PFSK-1 (cell line): ENCODE measurements at regions not wholly inside any gene's neighbourhood (a gene's known extent, or its start where the extent isn't known, plus 50 kb on each side); places are given as distances from the start of the nearest gene placed in this dataset.

ENCODE experiments used
- FOXP2 ChIP-seq: optimal IDR thresholded peaks from 2 replicates; pipeline ENCODE3; 2011; ENCODE audit warnings: borderline replicate concordance, control low read depth, inconsistent platforms; ENCODE audit not compliant: insufficient read depth; ENCODE audit errors: extremely low read length, extremely low read depth
- POLR2AphosphoS5 ChIP-seq: IDR thresholded peaks from 2 replicates; pipeline ENCODE4 v1.6.1; 2012; ENCODE audit warnings: low read depth, mild to moderate bottlenecking, control low read depth, low read length, moderate library complexity
- REST ChIP-seq, 2 experiments: IDR thresholded peaks; 2 replicates each; pipeline versions ENCODE4 v1.6.1 to v1.8.0; 2011 to 2012; ENCODE audit warnings: low read depth in 2 of 2, low read length in 2 of 2, control low read depth in 1 of 2, inconsistent platforms in 1 of 2, mild to moderate bottlenecking in 1 of 2, moderate library complexity in 1 of 2; ENCODE audit not compliant: insufficient read depth in 1 of 2
- SIN3A ChIP-seq: IDR thresholded peaks from 2 replicates; pipeline ENCODE4 v1.6.1; 2012; ENCODE audit warnings: mild to moderate bottlenecking, low read length, moderate library complexity, borderline replicate concordance; ENCODE audit not compliant: insufficient read depth
- TAF1 ChIP-seq: IDR thresholded peaks from 2 replicates; pipeline ENCODE4 v1.6.1; 2012; ENCODE audit warnings: low read length, control low read depth, borderline replicate concordance; ENCODE audit not compliant: insufficient read depth

GRCh38 chr7:42745357-42746059 is 166.4 kb downstream of the C7orf25 start:
- TF ChIP-seq TAF1, result no peak
- TF ChIP-seq REST (IDR thresholded peaks at IDR 0.05; ENCODE audit: insufficient read depth in 1 of 2, low read depth in 2 of 2, low read length in 2 of 2), result no peak
- TF ChIP-seq SIN3A, result no peak

GRCh38 chr7:42744746-42745145 is 167.1 kb downstream of the C7orf25 start:
- no peak for TF ChIP-seq TAF1

GRCh38 chr7:42743077-42743858 is 168.6 kb downstream of the C7orf25 start:
- no peak for TF ChIP-seq REST (IDR thresholded peaks at IDR 0.05; ENCODE audit: insufficient read depth in 1 of 2, low read depth in 2 of 2, low read length in 2 of 2)
- no peak for TF ChIP-seq TAF1
- no peak for TF ChIP-seq POLR2AphosphoS5
- no peak for TF ChIP-seq FOXP2
- TF ChIP-seq SIN3A, result no peak

- TF ChIP-seq FOXP2 (no peak), POLR2AphosphoS5 (no peak), SIN3A (no peak), REST (IDR thresholded peaks at IDR 0.05; ENCODE audit: insufficient read depth in 1 of 2, low read depth in 2 of 2, low read length in 2 of 2) (no peak), TAF1 (no peak)
Observed at GRCh38 chr7:42742318-42742717, 169.6 kb downstream of the C7orf25 start.

DNA sequence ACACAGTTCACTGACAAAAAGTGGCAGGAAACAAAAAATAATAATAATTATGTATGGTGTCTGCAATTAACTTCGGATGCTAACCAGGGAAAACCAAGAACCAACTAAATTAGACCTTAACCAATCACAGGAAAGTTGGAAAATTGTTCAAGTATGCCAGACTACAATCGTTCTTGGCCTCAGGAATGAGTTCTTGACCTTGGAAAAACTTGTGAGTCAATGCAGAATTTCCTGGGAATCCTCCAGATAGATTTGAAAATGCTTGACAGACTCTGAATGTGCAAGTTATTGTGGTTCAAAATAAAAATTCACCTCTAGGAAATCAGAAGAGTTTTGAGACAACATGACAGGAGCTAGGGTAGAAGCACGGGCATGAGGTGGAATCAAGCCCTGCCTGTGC is 171.5 kb downstream of the C7orf25 start:
- TF ChIP-seq TAF1 (no peak), POLR2AphosphoS5 (no peak), FOXP2 (no peak), REST (IDR thresholded peaks at IDR 0.05; ENCODE audit: insufficient read depth in 1 of 2, low read depth in 2 of 2, low read length in 2 of 2) (no peak), SIN3A (no peak)
